Activated CD4-positive, alpha-beta T cell treated with anti-CD3 and anti-CD28 coated beads, Interleukin-2, Interleukin-6, amounts not matched to agents 100 ng/mL and 50 ng/mL, durations not matched to agents 16 hours and 8 hours (primary cell): ENCODE measurements at regions not wholly inside any gene's neighbourhood (a gene's known extent, or its start where the extent isn't known, plus 50 kb on each side); places are given as distances from the start of the nearest gene placed in this dataset.
"Not testable (repeated sequence)": the region's sequence is repeated elsewhere in the genome, so short reads cannot be mapped to it uniquely, and the experiment has no call there.

Experiments used
- DNase-seq: peaks from one replicate; pipeline ENCODE4 v3.0.0-alpha.2; 2020

DNA sequence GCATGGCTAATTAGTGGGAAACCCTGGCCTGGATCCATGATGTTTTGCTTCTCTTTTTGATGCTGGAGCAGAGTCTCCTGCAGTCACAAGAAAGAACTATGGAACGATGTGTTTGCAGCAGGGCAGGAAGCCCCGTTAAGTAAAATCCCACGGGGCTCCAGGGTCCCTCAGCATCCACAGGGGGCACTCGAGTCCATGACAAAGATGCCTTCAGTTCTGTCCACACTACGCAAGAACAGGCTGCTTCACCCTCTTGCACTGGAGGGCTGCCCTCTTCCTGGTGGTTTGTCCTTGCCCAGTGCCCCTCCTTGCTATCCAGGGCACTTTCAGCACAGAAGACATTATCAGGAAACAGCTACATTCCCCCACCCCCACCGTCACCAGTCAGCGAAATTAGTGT is 196.9 kb downstream of the POTED start:
- DNase-seq = not testable (repeated sequence)

DNA sequence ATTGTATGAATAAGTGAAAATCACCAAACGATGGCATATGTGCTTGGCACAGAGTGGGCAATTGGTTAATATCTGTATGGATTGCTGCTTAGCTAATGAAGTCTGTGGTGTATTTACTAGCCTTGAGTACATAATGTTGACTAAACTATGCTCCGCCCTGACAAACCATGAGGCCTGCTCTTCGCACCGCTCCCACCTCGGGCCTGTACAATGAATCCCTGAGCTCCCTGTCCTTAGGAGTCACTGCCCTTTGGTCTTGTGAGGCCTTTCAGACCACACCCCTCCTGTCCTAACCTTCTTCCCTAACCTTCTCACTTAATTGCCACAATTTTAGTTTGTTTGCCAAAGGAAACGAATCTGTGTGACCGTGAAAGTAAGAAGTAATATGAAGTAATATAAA is 193.2 kb downstream of the POTED start:
- DNase-seq = not testable (repeated sequence)
